Left ventricle myocardium superior (tissue), 1 donor: ENCODE measurements at regions not wholly inside any gene's neighbourhood (a gene's known extent, or its start where the extent isn't known, plus 50 kb on each side); places are given as distances from the start of the nearest gene placed in this dataset.

Experiments
- ATAC-seq: fragments of 200-7000 bp; cut with Tn5 transposase; one replicate; pipeline ENCODE4 v1.9.1; 2020; ENCODE audit warnings: mild to moderate bottlenecking, moderate library complexity
- DNase-seq: peaks from one replicate; pipeline ENCODE4 v3.0.0-alpha.2; 2020
- intact Hi-C: fragments of 100-400 bp; cut with micrococcal nuclease; formaldehyde crosslinking; loops from one replicate; pipeline ENCODE4 v1.11.0; 2022
- donor health status: DM: no; HTN: yes; CAD: no; lungs with severe emphysema.

- intact Hi-C loops = no loop called here
- DNase-seq (no peak), ATAC-seq (no peak)
These were observed 56.6 kb upstream of the EYA2 start for GRCh38 chr20:46838011-46838410.

- intact Hi-C loops = no loop called here
- DNase-seq (no peak), ATAC-seq (no peak)
These were observed 54.5 kb upstream of the EYA2 start for GRCh38 chr20:46840054-46840729.
